AG04449 (cell line): ENCODE measurements at regions not wholly inside any gene's neighbourhood (a gene's known extent, or its start where the extent isn't known, plus 50 kb on each side); places are given as distances from the start of the nearest gene placed in this dataset.

Source experiments
- CTCF ChIA-PET: fragments of 350-600 bp; formaldehyde crosslinking; extraction: SDS; loops from one replicate; lab custom pipeline; 2021; ENCODE audit warnings: antibody characterized with exemption; lab: Yijun Ruan, JAX
- POLR2A ChIA-PET: fragments of 400-600, 350-600 bp; formaldehyde crosslinking; extraction: SDS; loops from one replicate; lab custom pipeline; 2020; ENCODE audit warnings: antibody characterized with exemption, inconsistent platforms; lab: Yijun Ruan, JAX
- DNase-seq: peaks from one replicate; pipeline ENCODE4 v3.0.0-alpha.2; 2010; ENCODE audit warnings: low read depth, low spot score
- H3K4me3 ChIP-seq: 2 replicates; pipeline ENCODE4 v1.5.1; 2011; ENCODE audit warnings: low read depth, mild to moderate bottlenecking, control low read depth, low read length
- TF ChIP-seq, protein P1 (sequence below): IDR thresholded peaks from one replicate; pipeline ENCODE4 v1.5.1; 2011; ENCODE audit warnings: mild to moderate bottlenecking, moderate library complexity, low read length, control low read depth, inconsistent platforms; ENCODE audit not compliant: insufficient read depth; ENCODE audit errors: missing control alignments

DNA sequence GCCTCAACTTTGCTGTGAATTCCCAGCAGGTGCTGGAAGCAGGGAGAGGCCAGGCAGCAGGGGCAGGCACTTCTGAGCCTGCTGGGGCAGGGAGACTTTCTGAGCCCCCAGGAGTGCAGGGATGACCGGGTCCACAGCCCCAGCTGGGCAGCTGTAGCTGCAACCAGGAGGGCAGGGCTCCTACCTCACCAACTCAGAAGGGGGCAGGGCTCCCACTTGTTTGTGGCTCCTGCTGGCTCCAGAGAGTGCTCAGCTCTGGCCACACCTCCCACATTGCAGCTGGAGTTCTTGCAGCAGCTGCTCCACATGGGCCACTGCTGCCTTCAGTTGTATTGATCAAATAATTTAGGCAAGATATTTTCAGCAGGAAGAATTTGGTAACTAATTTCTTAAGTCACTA is 812.3 kb downstream of the NSUN3 start:
- no peak for DNase-seq
- no peak overlapping the region for H3K4me3 ChIP-seq
- POLR2A ChIA-PET, result no interaction called here
- CTCF ChIA-PET, result no interaction called here
- TF ChIP-seq, protein P1, sequence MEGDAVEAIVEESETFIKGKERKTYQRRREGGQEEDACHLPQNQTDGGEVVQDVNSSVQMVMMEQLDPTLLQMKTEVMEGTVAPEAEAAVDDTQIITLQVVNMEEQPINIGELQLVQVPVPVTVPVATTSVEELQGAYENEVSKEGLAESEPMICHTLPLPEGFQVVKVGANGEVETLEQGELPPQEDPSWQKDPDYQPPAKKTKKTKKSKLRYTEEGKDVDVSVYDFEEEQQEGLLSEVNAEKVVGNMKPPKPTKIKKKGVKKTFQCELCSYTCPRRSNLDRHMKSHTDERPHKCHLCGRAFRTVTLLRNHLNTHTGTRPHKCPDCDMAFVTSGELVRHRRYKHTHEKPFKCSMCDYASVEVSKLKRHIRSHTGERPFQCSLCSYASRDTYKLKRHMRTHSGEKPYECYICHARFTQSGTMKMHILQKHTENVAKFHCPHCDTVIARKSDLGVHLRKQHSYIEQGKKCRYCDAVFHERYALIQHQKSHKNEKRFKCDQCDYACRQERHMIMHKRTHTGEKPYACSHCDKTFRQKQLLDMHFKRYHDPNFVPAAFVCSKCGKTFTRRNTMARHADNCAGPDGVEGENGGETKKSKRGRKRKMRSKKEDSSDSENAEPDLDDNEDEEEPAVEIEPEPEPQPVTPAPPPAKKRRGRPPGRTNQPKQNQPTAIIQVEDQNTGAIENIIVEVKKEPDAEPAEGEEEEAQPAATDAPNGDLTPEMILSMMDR, result no peak

DNA sequence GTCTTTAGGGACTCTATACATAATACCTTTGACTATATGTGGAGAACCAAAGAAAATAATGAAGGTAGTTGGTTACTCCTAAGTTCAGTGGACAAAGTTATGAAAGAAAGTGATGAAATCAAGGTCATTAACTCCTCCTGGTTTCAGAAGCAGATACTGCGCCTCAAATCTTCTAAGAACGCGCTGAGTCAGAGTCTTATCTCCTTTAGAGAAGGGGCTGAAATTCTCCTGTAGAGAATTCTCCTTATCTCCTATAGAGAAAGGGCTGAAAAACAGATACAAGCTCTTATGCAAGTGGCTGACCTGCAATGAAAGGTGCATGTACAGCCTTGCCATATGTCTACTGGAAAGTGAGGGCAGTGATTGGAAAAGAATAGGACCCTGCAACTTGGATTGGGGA is 824.2 kb downstream of the NSUN3 start:
- no peak for DNase-seq
- TF ChIP-seq, protein P1, result no peak
- ChIA-PET CTCF (no interaction called here), POLR2A (no interaction called here)
- H3K4me3 ChIP-seq, result no peak overlapping the region

DNA sequence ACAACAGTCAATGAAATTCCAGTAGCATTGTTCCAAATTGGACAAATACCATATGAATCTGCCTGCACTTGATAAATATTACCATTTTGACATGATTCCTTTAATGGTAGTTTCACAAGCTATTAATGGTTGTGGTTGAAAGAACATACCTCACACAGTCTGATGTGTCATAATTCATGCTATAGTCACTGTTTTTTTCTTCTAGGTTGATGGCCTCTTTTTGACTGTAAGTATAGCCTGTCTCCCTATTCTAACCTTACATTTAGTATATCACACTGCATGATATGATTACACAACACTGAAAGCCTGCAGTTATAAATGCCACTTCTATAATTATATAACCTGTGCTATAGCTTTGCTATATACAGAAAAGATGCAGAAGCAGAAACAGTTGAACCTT is 834.1 kb downstream of the NSUN3 start:
- ChIA-PET CTCF (no interaction called here), POLR2A (no interaction called here)
- H3K4me3 ChIP-seq, result no peak overlapping the region
- DNase-seq, result no peak
- TF ChIP-seq, protein P1, result no peak

DNA sequence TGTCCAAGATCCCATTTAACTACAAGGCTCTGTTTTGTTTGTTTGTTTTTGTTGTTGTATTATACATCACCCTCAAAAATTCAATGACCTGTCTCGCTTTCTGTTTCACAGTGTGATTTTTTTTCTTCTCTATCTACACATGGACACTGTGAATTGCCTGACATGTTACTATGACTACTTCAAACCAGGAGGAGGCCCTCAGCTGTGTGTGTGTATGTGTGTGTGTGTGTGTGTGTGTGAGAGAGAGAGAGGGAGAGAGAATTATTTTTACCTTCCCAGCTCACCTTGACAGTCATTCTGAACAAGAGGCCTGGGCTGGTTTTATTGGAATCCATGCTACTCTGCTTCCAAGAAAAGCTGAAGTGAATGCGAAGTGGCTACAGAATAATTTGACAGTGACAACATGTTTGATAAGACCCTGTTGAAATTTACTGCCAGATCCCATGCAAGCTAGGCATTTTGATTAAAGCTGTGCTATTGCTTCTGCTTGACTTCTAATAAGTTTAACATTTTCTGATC is 841.4 kb downstream of the NSUN3 start:
- no peak for DNase-seq
- ChIA-PET POLR2A (no interaction called here), CTCF (no interaction called here)
- TF ChIP-seq, protein P1, result no peak
- no peak overlapping the region for H3K4me3 ChIP-seq

DNA sequence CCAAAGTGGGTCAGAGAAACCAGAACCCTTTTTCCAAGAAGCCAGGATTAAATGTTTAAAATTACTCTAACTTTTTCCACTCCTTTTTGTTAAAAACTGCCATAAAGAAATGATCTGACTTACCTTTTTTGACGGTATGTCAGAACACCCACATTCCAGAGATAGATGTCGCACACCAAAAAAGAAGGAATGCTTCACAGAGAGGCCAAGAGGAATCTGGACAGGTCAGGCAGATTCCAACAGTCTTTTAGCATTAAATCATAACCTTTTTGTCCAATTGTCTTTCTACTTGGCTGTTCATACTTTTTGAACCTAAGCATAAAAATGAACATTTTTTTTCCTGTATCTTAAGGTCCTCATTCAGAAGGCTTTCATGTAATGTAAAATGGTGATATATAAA is 846.9 kb downstream of the NSUN3 start:
- no peak for DNase-seq
- ChIA-PET CTCF (no interaction called here), POLR2A (no interaction called here)
- H3K4me3 ChIP-seq, result no peak overlapping the region
- TF ChIP-seq, protein P1, result no peak

DNA sequence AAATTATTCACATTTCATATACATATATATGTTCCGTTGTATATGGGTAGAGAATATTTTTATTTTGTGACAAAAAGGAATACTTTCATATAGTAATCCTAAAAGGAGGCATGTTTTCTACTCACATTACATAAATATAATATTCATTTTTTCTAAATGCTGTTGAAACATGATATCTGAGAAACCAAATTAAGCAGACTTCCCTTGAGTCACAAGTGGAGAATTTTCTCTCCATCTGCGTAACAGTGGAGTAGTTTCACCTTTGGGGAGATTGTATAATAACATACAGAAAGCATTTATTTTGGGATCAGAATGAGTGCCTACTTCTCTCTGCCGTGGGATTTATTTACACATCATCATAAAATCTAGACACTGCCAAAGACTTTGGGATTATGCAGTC is 849.8 kb downstream of the NSUN3 start:
- ChIA-PET CTCF (no interaction called here), POLR2A (no interaction called here)
- H3K4me3 ChIP-seq, result no peak overlapping the region
- DNase-seq, result no peak
- TF ChIP-seq, protein P1, result no peak

DNA sequence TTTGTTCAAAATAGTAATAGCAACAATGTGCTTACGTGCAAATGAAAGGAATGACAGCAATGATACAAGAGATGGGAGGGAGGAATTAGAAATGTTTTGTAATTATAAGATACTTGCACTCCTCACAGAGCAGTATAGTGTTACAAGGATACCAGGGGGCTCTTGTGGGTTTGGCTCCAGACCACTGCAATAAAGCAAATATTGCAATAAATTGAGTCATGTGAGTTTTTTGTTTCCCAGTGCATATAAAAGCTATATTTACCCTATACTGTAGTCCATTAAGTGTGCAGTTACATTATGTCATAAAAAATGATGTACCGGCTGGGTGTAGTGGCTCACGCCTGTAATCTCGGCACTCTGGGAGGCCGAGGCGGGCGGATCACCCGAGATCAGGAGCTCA is 864.3 kb downstream of the NSUN3 start:
- TF ChIP-seq, protein P1, result no peak
- ChIA-PET CTCF (no interaction called here), POLR2A (no interaction called here)
- DNase-seq, result no peak
- no peak overlapping the region for H3K4me3 ChIP-seq
